A549 (cell line): ENCODE measurements at regions not wholly inside any gene's neighbourhood (a gene's known extent, or its start where the extent isn't known, plus 50 kb on each side); places are given as distances from the start of the nearest gene placed in this dataset.

Experiments used
- EP300 ChIP-seq, 2 experiments: fragments of >200 bp; sonication (Bioruptor Twin); formaldehyde crosslinking; IDR thresholded peaks; 2 replicates in 1 of 2; 3 replicates in 1 of 2; pipeline ENCODE4 v1.6.1; 2016 to 2017
- MAZ ChIP-seq: fragments of 150-350 bp; IDR thresholded peaks from 2 replicates; pipeline ENCODE4 v1.6.1; 2014; ENCODE audit warnings: antibody characterized with exemption, low read depth, low read length, borderline replicate concordance
- NR3C1 ChIP-seq: fragments of >200 bp; sonication (Bioruptor Twin); formaldehyde crosslinking; IDR thresholded peaks from 3 replicates; pipeline ENCODE4 v1.6.1; 2017
- POLR2A ChIP-seq: IDR thresholded peaks from 2 replicates; pipeline ENCODE4 v1.6.1; 2012; ENCODE audit warnings: mild to moderate bottlenecking, low read length
- POLR2AphosphoS2 ChIP-seq: conservative IDR thresholded peaks from 2 replicates; pipeline ENCODE4 v1.6.1; 2012; ENCODE audit warnings: low read length, improper control_type of control experiment, inconsistent platforms
- ZFP36 ChIP-seq: fragments of 450-650 bp; IDR thresholded peaks from 2 replicates; pipeline ENCODE4 v1.6.1; 2014; ENCODE audit warnings: borderline replicate concordance; ENCODE audit not compliant: partially characterized antibody
- ZSCAN20 ChIP-seq: fragments of 250-450 bp; sonication (Bioruptor Pico); IDR thresholded peaks from 2 replicates; pipeline ENCODE4 v1.8.0; 2022; ENCODE audit warnings: mild to moderate bottlenecking, moderate library complexity
- TF ChIP-seq, protein P1 (sequence below): fragments of >200 bp; sonication (Bioruptor Twin); formaldehyde crosslinking; IDR thresholded peaks from 3 replicates; pipeline ENCODE4 v1.5.1; 2016
- TF ChIP-seq, protein P2 (sequence below): fragments of 450-650 bp; IDR thresholded peaks from 2 replicates; pipeline ENCODE4 v1.6.1; 2014; ENCODE audit warnings: antibody characterized with exemption
- TF ChIP-seq, protein P3 (sequence below): fragments of 200-600 bp; sonication (generic); IDR thresholded peaks from 2 replicates; pipeline ENCODE4 v1.6.1; 2016; ENCODE audit warnings: antibody characterized with exemption, mild to moderate bottlenecking, moderate library complexity

DNA sequence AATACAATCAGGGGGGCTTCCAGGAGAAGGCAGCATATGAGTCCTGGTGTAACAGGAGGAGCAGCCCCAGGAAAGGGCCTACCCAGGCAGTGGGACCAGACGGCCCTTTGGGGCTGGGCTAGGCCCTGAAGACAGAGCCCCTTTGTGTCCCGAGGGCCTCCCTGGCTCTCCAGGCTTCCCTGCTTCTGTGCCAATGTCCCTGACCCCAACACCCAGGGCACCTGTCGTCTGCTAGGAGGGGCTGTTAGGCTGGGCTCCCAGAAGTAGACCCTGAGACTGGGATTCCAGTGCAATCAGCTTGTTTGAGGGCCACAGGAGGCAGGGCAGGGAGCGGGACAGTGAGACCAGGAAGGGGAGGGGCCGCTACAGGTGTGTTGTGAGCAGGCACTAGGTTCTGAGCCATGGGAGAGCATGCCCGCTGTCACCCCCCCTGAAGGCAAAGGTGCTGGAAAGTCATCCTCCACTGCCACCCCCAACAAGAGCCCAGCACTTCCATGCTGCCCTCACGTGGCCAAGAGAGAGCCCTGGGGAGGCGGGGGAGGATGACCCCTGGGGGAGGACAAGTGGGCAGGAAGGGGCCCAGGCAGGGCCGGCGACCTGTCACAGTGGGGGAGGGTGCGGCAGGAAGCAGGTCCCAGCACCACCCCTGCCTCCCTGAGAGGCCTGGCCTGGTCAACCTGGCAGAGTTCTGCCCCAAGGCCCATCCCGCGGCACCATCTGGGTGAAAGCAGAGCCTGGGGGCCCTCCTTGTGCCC lies 64.8 kb downstream of the ADRA2C start:
- TF ChIP-seq ZFP36, result no peak
- TF ChIP-seq, protein P1, sequence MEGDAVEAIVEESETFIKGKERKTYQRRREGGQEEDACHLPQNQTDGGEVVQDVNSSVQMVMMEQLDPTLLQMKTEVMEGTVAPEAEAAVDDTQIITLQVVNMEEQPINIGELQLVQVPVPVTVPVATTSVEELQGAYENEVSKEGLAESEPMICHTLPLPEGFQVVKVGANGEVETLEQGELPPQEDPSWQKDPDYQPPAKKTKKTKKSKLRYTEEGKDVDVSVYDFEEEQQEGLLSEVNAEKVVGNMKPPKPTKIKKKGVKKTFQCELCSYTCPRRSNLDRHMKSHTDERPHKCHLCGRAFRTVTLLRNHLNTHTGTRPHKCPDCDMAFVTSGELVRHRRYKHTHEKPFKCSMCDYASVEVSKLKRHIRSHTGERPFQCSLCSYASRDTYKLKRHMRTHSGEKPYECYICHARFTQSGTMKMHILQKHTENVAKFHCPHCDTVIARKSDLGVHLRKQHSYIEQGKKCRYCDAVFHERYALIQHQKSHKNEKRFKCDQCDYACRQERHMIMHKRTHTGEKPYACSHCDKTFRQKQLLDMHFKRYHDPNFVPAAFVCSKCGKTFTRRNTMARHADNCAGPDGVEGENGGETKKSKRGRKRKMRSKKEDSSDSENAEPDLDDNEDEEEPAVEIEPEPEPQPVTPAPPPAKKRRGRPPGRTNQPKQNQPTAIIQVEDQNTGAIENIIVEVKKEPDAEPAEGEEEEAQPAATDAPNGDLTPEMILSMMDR, result no peak
- no peak for TF ChIP-seq MAZ
- no peak for TF ChIP-seq ZSCAN20 (CRISPR knock-in tag)
- no peak for TF ChIP-seq EP300 (IDR thresholded peaks at IDR 0.05)
- TF ChIP-seq POLR2A, result no peak
- TF ChIP-seq POLR2AphosphoS2, result no peak
- TF ChIP-seq, protein P2, sequence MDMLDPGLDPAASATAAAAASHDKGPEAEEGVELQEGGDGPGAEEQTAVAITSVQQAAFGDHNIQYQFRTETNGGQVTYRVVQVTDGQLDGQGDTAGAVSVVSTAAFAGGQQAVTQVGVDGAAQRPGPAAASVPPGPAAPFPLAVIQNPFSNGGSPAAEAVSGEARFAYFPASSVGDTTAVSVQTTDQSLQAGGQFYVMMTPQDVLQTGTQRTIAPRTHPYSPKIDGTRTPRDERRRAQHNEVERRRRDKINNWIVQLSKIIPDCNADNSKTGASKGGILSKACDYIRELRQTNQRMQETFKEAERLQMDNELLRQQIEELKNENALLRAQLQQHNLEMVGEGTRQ, result no peak
- TF ChIP-seq, protein P3, sequence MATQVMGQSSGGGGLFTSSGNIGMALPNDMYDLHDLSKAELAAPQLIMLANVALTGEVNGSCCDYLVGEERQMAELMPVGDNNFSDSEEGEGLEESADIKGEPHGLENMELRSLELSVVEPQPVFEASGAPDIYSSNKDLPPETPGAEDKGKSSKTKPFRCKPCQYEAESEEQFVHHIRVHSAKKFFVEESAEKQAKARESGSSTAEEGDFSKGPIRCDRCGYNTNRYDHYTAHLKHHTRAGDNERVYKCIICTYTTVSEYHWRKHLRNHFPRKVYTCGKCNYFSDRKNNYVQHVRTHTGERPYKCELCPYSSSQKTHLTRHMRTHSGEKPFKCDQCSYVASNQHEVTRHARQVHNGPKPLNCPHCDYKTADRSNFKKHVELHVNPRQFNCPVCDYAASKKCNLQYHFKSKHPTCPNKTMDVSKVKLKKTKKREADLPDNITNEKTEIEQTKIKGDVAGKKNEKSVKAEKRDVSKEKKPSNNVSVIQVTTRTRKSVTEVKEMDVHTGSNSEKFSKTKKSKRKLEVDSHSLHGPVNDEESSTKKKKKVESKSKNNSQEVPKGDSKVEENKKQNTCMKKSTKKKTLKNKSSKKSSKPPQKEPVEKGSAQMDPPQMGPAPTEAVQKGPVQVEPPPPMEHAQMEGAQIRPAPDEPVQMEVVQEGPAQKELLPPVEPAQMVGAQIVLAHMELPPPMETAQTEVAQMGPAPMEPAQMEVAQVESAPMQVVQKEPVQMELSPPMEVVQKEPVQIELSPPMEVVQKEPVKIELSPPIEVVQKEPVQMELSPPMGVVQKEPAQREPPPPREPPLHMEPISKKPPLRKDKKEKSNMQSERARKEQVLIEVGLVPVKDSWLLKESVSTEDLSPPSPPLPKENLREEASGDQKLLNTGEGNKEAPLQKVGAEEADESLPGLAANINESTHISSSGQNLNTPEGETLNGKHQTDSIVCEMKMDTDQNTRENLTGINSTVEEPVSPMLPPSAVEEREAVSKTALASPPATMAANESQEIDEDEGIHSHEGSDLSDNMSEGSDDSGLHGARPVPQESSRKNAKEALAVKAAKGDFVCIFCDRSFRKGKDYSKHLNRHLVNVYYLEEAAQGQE, result no peak
- no peak for TF ChIP-seq NR3C1
